ENCODE measurements at regions not wholly inside any gene's neighbourhood (a gene's known extent, or its start where the extent isn't known, plus 50 kb on each side); places are given as distances from the start of the nearest gene placed in this dataset.

DNA sequence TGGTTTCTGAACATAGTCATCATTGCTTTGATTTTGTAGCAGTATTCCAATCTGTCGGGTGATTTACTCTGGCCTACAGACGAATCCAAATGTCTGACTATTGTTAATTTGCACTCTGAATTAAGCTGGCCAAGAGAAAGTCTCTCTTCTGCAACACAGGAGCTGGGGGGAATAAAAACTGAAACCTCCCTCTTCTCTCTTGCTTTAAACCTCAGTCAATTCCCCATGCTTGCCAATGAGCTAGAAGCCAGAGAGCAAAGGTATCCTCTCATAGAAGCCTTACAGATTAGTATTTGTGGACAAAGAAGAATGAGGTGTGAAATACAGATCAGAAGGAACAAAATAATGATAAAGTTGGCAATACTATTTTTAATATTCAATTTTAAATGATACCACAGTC, 353.9 kb upstream of the CDH10 start:
- TF ChIP-seq CTCF (conservative IDR thresholded peaks at IDR 0.05; ENCODE audit: low read depth, low read length): no peak
- no peak for TF ChIP-seq EZH2 (IDR thresholded peaks at IDR 0.05; ENCODE audit: borderline replicate concordance, low read depth, low read length, poor library complexity, severe bottlenecking)

Measured in A673 (cell line).